SJSA1 (cell line): ENCODE measurements at regions not wholly inside any gene's neighbourhood (a gene's known extent, or its start where the extent isn't known, plus 50 kb on each side); places are given as distances from the start of the nearest gene placed in this dataset.
"Not testable (repeated sequence)": the region's sequence is repeated elsewhere in the genome, so short reads cannot be mapped to it uniquely, and the experiment has no call there.

Experiments used
- DNase-seq, 2 experiments: peaks; one replicate each; pipeline ENCODE4 v3.0.0-alpha.2; 2015 to 2020; ENCODE audit warnings: low spot score in 2 of 2, low read depth in 1 of 2
- H3K27ac ChIP-seq: fragments of 250-450 bp; sonication (Bioruptor Pico); 2 replicates; pipeline ENCODE4 v1.5.1; 2020; ENCODE audit warnings: mild to moderate bottlenecking, moderate library complexity
- H3K27me3 ChIP-seq: fragments of 250-450 bp; sonication (Bioruptor Pico); replicated peaks from 2 replicates; pipeline ENCODE4 v1.5.1; 2020; ENCODE audit warnings: mild to moderate bottlenecking, moderate library complexity
- H3K36me3 ChIP-seq: fragments of 250-450 bp; sonication (Bioruptor Pico); 2 replicates; pipeline ENCODE4 v1.5.1; 2020; ENCODE audit warnings: mild to moderate bottlenecking
- H3K4me1 ChIP-seq: fragments of 250-450 bp; sonication (Bioruptor Pico); replicated peaks from 2 replicates; pipeline ENCODE4 v1.6.1; 2021; ENCODE audit warnings: mild to moderate bottlenecking
- H3K4me3 ChIP-seq: fragments of 250-450 bp; sonication (Bioruptor Pico); 2 replicates; pipeline ENCODE4 v1.5.1; 2020; ENCODE audit warnings: mild to moderate bottlenecking
- H3K9me3 ChIP-seq: fragments of 250-450 bp; sonication (Bioruptor Pico); replicated peaks from 2 replicates; pipeline ENCODE4 v1.5.1; 2020; ENCODE audit warnings: mild to moderate bottlenecking

DNA sequence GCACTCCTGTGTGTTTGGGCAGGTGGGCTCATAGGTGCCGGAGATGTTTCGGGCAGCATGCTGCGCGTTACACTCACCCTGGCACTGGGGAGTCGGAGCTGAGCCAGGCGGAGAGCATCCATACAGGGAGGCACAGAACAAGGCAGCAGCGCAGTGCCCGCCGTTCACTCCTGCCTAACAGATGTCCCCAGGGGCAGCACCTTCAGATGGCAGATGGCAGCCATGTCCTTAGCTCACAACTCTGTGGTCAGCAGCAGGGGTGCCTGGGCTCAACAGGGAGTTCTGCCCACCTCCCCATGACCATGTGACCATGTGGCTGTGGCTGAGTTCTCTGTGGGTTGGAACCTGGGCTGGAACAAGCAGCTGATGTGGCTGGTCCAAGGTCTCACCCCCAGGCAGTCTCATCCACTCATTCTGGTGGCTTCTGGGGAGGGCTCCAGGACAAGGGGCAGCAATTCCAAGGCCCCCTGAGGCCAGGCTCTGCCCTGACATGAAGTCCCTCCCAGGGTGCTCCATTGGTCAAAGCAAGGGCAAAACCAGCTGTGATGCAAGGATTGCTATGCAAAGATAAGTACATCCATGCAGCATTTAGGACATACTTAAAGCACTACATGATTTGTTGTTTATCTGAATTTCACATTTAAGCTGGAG is 64.2 kb downstream of the MRPL36 start:
- H3K9me3 ChIP-seq: no peaks in the 10 kb centered on the region
- peaks cover 8% of the 10 kb centered on the region; the same call in 1 of the 2 replicates for H3K27me3 ChIP-seq
- no peak overlapping the region for H3K27ac ChIP-seq
- no peak overlapping the region for H3K4me3 ChIP-seq
- H3K36me3 ChIP-seq: no peaks in the 10 kb centered on the region
- peak in 1 of 2 experiments; percentile 41 for DNase-seq
- no peaks in the 10 kb centered on the region for H3K4me1 ChIP-seq

DNA sequence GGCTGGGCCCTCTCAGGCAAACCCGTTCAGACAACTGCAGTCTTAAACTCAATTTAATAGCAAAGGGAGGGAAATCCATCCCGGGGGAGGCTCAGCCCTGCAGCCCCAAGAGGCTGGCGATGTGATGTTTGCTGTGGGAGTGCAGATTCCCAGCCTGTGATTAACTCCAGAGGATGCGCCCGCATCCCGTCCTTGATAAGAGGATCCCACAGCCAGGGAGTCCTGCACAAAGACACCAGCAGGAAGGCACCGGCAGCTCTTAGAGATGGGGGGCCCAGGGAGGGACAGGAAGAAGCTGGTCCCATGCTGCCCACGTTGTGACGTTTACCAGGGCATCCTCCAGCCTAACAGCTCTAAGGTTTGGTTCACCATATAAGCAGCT is 64.7 kb downstream of the MRPL36 start:
- Histone ChIP-seq H3K9me3 (no peaks in the 10 kb centered on the region), H3K27me3 (peaks cover 8% of the 10 kb centered on the region; the same call in 1 of the 2 replicates), H3K27ac (no peak overlapping the region), H3K4me3 (no peak overlapping the region), H3K36me3 (no peaks in the 10 kb centered on the region), H3K4me1 (no peaks in the 10 kb centered on the region)
- peak in 1 of 2 experiments; percentile 37 for DNase-seq

DNA sequence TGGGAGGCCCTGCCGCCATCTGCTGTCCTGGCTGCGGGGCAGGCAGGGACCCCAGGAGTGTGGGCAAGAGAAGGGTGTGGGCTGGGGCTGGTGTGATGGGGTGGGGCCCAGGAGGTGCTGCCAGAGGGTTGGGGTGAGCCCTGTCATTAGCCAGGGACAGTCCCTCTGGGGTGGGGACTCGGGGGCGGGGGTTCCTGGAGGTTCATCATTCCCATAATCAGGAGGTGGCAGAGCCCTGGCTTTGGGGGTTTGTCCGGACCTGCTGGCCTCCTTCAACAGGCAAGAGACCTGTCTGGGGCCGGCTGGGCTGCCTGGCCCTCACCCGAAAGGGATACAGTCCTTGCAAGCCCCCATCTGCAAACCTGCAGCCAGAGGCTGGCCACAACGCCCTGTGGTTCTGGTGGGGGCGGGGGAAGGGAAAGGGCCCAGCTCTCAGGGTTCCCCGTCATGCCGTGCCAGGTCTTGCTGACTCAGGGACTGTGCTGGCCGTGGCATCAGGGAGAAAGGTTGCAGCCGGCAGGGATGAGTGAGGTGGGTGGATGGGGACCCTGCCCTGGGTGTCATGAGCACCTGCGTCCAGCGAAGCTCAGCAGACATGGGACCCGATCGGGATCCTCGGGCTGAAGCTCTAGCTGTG is 65.2 kb downstream of the MRPL36 start:
- Histone ChIP-seq H3K9me3 (no peaks in the 10 kb centered on the region), H3K4me3 (no peak overlapping the region), H3K36me3 (no peaks in the 10 kb centered on the region), H3K4me1 (no peaks in the 10 kb centered on the region), H3K27me3 (peaks cover 8% of the 10 kb centered on the region; the same call in 1 of the 2 replicates), H3K27ac (no peak overlapping the region)
- DNase-seq: peak in 1 of 2 experiments; percentile 43

DNA sequence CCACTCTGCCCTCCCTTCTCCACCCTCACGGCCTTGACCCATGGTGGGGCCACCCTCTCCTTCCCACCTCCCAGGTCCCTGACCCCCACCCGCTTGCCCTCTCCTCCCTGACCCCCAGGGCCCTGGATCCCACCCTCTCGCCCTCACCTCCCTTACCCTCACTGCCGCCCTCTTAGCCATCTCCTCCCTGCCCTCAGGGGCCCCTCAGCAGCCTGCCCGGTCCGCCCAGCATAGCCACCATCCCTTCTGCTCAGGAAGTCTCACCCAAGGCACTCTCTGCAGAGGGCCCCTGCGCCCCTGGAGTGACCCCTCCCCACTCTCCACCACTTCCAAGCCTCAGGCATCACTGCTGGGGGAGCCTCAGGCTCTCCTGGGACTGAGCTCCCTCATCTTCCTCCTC is 66.3 kb downstream of the MRPL36 start:
- Histone ChIP-seq H3K27ac (no peak overlapping the region), H3K9me3 (no peaks in the 10 kb centered on the region)

DNA sequence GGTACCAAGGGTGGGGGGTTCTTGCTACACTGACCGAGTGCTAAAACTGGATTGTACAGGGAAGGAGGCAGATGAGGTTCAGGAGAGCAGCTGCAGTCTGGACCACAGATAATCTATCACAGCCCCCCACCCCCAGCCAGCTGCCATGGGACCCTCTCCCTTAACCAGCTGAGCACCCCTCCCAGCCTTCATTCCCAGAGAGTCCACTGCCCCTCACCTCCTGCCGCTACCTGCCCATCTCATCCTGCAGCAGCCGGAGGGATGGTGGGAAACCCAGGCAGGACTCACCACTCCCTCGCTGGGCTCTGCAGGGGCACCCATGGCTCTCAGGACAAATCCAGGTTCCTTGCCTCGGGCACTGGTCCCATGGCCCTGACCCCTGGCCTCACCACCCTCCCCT is 66.7 kb downstream of the MRPL36 start:
- Histone ChIP-seq H3K4me3 (no peak overlapping the region), H3K4me1 (no peaks in the 10 kb centered on the region), H3K36me3 (no peaks in the 10 kb centered on the region), H3K27me3 (peaks cover 8% of the 10 kb centered on the region; the same call in 1 of the 2 replicates), H3K9me3 (no peaks in the 10 kb centered on the region), H3K27ac (no peak overlapping the region)
- DNase-seq: no peak

More for the DNA sequence above, 66.3 kb downstream of the MRPL36 start:
- no peaks in the 10 kb centered on the region for H3K4me1 ChIP-seq
- peak in 1 of 2 experiments; percentile 43 for DNase-seq
- no peaks in the 10 kb centered on the region for H3K36me3 ChIP-seq
- H3K4me3 ChIP-seq: no peak overlapping the region
- H3K27me3 ChIP-seq: peaks cover 8% of the 10 kb centered on the region; the same call in 1 of the 2 replicates

DNA sequence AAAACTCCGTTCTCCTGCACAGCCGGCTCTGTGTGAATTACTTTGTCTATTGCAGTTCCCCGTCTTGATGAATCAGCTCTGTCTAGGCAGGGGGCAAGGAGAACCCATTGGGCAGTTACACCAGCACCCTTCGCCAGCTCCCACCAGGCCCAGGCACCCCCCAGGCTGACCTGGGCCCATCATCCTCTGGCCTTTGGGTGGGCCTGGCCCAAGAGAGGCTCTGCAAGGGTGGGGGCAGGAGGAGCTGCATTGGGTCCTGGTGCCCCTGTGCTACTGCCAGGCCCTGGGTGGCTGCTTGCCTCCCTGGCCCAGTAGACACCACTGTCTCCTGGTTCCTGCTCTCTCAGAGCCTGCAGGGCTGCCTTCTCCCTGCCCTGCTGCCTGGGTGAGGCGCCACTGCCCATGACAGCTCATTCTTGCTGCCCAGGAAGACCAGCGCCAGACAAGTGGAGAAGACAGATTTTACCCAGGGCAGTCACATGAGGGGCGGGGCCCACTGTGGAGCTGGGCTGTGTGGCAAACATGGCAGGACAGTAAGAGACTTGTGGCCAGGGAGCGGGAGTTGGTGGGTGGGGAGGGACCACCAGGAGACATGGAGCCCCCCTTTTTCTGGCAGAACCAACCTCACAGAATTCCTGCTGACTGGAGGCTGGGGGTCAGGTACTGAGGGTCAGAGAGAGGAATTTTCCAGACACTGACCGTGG is 67.2 kb downstream of the MRPL36 start:
- peak in 1 of 2 experiments; percentile 42 for DNase-seq
- Histone ChIP-seq H3K4me1 (no peaks in the 10 kb centered on the region), H3K27me3 (peaks cover 8% of the 10 kb centered on the region; the same call in 1 of the 2 replicates), H3K27ac (no peak overlapping the region), H3K4me3 (no peak overlapping the region), H3K9me3 (no peaks in the 10 kb centered on the region), H3K36me3 (no peaks in the 10 kb centered on the region)

DNA sequence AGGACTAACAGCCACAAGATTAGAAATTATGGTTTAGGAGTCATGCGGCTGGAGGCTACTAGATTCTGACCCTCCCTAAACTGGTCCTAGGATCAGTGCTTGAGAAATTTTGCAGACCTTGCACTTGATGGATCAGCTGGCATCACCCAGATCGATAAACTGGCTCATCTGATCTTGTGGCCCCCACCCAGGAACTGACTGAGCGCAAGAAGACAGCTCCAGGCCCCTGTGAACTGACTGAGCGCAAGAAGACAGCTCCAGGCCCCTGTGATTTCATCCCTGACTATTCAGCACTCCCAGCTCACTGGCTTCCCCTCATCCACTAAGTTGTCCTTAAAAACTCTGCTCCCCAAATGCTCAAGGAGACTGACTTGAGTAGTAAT is 67.8 kb downstream of the MRPL36 start:
- not testable (repeated sequence) for H3K27me3 ChIP-seq, DNase-seq, H3K36me3 ChIP-seq, H3K27ac ChIP-seq, H3K4me3 ChIP-seq, H3K9me3 ChIP-seq, H3K4me1 ChIP-seq

DNA sequence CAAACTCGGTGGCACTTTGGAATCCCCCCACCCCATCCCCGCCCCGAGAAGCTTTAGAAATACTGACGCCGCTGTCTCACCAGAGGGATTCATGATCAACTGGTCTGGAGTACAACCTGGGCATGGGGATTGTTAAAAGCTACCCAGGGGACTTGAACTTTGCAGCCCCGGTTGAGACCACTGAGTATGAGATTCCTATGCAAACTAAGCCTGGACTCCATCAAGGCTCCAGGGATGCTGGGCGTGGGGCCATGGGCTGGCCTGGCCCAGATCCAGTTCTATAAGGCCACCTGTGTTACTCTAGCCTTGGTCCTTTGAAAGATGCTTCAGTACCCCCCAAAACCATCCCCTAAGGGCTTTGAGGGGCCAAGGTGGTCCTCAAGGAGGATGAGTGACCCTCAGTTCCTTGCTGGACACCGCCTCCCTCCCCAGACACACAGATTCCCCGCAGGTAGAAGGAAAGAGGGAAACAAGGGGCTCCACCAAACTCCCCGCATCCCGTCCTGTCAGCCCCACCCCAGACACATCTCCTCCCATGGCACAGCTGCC is 68.5 kb downstream of the MRPL36 start:
- H3K36me3 ChIP-seq: no peaks in the 10 kb centered on the region
- no peak overlapping the region for H3K27ac ChIP-seq
- DNase-seq: peak in 1 of 2 experiments; percentile 32
- H3K27me3 ChIP-seq: peaks cover 7% of the 10 kb centered on the region; the same call in 1 of the 2 replicates
- H3K9me3 ChIP-seq: no peaks in the 10 kb centered on the region
- no peaks in the 10 kb centered on the region for H3K4me1 ChIP-seq
- H3K4me3 ChIP-seq: no peak overlapping the region

DNA sequence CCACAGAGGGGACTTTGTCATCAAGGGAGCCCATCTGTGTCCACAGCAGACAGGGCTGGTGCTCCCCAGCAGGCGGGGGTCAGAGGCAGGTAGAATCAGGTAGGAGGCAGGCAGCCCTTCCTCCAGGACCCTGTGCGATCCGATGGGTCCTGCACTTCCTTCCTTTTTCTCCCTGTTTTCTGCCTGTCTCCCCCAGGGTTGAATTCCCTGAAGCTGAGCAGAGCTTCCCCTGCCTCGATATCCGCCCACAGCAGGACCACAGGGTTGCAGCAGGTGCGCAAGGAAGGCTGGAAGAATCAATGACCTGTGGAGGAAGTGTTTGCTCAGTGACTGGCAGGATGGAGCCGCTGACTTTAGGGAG is 69.2 kb downstream of the MRPL36 start:
- no peaks in the 10 kb centered on the region for H3K36me3 ChIP-seq
- peaks cover 9% of the 10 kb centered on the region; the same call in 1 of the 2 replicates for H3K27me3 ChIP-seq
- H3K27ac ChIP-seq: no peak overlapping the region
- DNase-seq: no peak
- no peaks in the 10 kb centered on the region for H3K9me3 ChIP-seq
- H3K4me1 ChIP-seq: no peaks in the 10 kb centered on the region
- no peak overlapping the region for H3K4me3 ChIP-seq

DNA sequence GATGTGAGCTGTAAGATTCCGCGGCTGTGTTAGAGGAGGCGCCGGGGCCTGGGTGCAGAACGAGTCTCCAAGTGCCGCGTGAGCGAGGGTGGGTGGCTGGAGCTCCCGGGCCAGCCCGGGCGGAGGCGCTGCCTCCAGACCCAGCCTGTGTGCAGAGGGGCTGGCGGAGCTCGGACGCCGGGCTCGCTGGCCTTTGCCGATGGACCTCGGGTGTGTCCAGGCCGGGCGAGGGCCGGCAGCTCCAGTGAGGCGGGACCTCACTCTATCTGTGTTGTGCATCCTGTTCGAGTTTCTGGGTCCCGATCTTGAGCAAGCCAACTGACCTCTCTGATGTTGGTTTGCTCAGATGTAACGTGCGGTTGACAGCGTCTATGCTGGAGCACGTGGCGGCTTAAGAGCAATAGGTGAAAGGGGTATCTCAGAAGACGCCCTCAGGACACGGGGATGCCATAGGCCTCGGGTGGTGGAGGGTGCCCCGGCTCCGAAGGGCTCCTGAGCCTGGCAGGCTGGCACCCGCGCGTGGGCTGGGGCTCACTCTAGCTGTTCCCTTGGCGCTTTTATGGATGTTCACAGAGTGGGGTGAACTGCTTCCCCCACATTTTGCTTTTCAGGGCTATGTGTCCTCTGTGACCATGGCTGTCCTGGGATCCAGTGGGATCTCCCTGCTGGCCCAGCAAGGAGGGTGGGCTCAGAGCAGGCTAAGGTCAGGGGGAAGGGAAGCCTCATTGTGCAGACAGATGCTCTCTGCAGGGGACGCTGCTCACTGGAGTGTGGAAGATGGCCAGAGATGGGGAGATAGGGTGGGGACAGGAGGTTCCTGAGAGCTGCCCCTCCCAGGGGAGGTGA is 69.8 kb downstream of the MRPL36 start:
- H3K4me3 ChIP-seq: no peak overlapping the region
- H3K27ac ChIP-seq: no peak overlapping the region
- no peaks in the 10 kb centered on the region for H3K36me3 ChIP-seq
- DNase-seq: peak in 1 of 2 experiments; percentile 44
- no peaks in the 10 kb centered on the region for H3K4me1 ChIP-seq
- H3K27me3 ChIP-seq: peaks cover 14% of the 10 kb centered on the region
- H3K9me3 ChIP-seq: no peaks in the 10 kb centered on the region

DNA sequence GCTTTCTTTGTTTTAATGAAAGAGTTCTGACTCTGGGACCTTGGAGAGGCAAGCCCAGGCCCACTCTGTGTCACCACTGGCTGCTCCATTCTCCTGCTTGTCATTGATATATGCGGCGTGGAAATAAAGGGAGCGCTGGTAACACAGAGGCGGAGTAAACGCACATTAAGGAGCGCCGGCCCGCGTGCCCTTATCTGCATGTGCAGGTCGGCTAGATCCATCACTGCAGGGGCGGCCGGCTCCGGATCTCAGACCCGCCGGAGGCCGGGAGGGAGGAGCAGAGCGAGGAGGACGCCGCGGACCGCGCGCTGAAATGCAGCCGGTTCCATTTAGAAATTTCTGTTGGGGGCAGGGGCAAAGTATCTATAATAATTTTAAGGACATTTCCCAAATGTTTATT is 70.8 kb downstream of the MRPL36 start:
- H3K4me1 ChIP-seq: no peaks in the 10 kb centered on the region
- H3K9me3 ChIP-seq: no peaks in the 10 kb centered on the region
- H3K4me3 ChIP-seq: no peak overlapping the region
- H3K36me3 ChIP-seq: no peaks in the 10 kb centered on the region
- peak in 1 of 2 experiments; percentile 44 for DNase-seq
- H3K27ac ChIP-seq: no peak overlapping the region
- peaks cover 11% of the 10 kb centered on the region for H3K27me3 ChIP-seq

DNA sequence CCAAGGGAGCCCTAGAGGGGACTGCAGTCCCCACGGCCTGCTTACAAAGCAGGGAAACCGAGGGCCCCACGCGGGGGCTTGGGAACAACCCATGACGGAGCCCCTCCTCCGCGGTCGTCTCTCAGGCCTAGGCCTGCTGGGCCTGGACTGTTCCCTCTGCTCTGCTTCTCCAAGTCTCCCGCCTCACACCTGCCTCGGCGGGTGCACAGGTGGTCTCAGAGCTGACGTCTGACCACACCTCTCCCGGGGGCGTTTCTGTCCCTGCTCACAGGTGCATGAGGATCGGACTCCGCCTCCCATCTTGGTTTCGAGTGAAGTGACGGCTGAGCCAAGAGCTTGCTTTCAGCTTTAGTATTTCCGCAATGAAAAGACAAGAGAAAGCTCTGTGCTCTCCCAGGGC is 72.1 kb downstream of the MRPL36 start:
- Histone ChIP-seq H3K9me3 (no peaks in the 10 kb centered on the region), H3K27me3 (peaks cover 11% of the 10 kb centered on the region)

DNA sequence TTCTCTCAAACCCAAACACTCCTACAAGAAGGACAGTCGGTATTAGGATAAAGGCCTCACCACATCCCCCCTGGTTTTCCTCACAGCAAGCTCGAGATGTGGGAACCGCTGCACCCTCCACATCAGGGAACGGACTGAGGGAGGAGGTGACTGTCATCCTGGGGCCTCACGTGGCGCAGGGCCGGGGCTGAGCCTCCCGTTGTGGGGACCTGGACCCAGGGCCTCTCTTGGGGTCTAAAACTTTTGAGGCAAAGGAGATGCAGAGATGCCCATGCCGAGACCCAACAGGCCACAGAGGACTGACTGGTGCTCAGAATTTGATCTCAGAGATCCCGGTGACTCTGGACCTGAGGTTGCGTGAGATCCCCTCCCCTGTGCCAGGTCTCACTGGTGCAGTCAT is 72.7 kb downstream of the MRPL36 start:
- no peak for DNase-seq
- Histone ChIP-seq H3K27me3 (peaks cover 11% of the 10 kb centered on the region), H3K4me3 (no peak overlapping the region), H3K9me3 (no peaks in the 10 kb centered on the region), H3K4me1 (no peaks in the 10 kb centered on the region), H3K36me3 (no peaks in the 10 kb centered on the region), H3K27ac (no peak overlapping the region)

More for the DNA sequence above, 72.1 kb downstream of the MRPL36 start:
- Histone ChIP-seq H3K36me3 (no peaks in the 10 kb centered on the region), H3K4me1 (no peaks in the 10 kb centered on the region), H3K4me3 (no peak overlapping the region), H3K27ac (no peak overlapping the region)
- DNase-seq: peak in 1 of 2 experiments; percentile 45
